Common myeloid progenitor, CD34-positive (primary cell): ENCODE measurements at regions not wholly inside any gene's neighbourhood (a gene's known extent, or its start where the extent isn't known, plus 50 kb on each side); places are given as distances from the start of the nearest gene placed in this dataset.

ENCODE experiments used
- CTCF ChIA-PET: fragments of 350-600 bp; sonication (Branson Sonifier 250); formaldehyde crosslinking; loops from one replicate; lab custom pipeline; 2021; ENCODE audit warnings: antibody characterized with exemption; lab: Charles Lee
- POLR2A ChIA-PET: fragments of 350-600 bp; sonication (Branson Sonifier 250); formaldehyde crosslinking; loops from one replicate; lab custom pipeline; 2021; ENCODE audit warnings: antibody characterized with exemption; lab: Charles Lee
- DNase-seq, 3 donors: peaks; one replicate each; pipeline versions ENCODE4 v3.0.0 to v3.0.0-alpha.2; 2013
- H3K27ac ChIP-seq, 2 experiments: 1 replicate in 1 of 2; 2 replicates in 1 of 2; pipeline ENCODE4 v1.7.0; 2013; ENCODE audit warnings: inconsistent platforms in 2 of 2, low read length in 2 of 2, mild to moderate bottlenecking in 2 of 2, low read depth in 1 of 2, moderate library complexity in 1 of 2; ENCODE audit not compliant: severe bottlenecking in 2 of 2, insufficient read depth in 1 of 2, poor library complexity in 1 of 2
- H3K27me3 ChIP-seq, 5 experiments: replicated peaks in 2 of 5; 1 replicate in 3 of 5; 2 replicates in 2 of 5; pipeline versions ENCODE4 v1.6.1 to v1.7.0; 2013; ENCODE audit warnings: low read length in 4 of 5, mild to moderate bottlenecking in 2 of 5, moderate library complexity in 2 of 5, inconsistent platforms in 1 of 5; ENCODE audit not compliant: insufficient read depth in 5 of 5, control insufficient read depth in 4 of 5
- H3K36me3 ChIP-seq, 4 experiments: 1 replicate in 2 of 4; 2 replicates in 2 of 4; pipeline versions ENCODE4 v1.6.1 to v1.7.0; 2013; ENCODE audit warnings: low read length in 3 of 4, control low read depth in 1 of 4, mild to moderate bottlenecking in 1 of 4; ENCODE audit not compliant: control insufficient read depth in 4 of 4, insufficient read depth in 4 of 4
- H3K4me1 ChIP-seq, 4 experiments: 1 replicate in 3 of 4; 2 replicates in 1 of 4; pipeline versions ENCODE4 v1.6.1 to v1.7.1; 2013; ENCODE audit warnings: low read length in 3 of 4, mild to moderate bottlenecking in 3 of 4, control low read depth in 1 of 4, inconsistent platforms in 1 of 4, moderate library complexity in 1 of 4; ENCODE audit not compliant: control insufficient read depth in 4 of 4, insufficient read depth in 4 of 4; ENCODE audit errors: control extremely low read depth in 1 of 4
- H3K4me3 ChIP-seq, 7 experiments: 1 replicate in 4 of 7; 2 replicates in 3 of 7; pipeline versions ENCODE4 v1.5.1 to v1.7.0; 2013; ENCODE audit warnings: mild to moderate bottlenecking in 7 of 7, low read length in 6 of 7, moderate library complexity in 6 of 7, inconsistent platforms in 2 of 7, low read depth in 2 of 7, control low read depth in 1 of 7; ENCODE audit not compliant: insufficient read depth in 4 of 7, control insufficient read depth in 1 of 7; ENCODE audit errors: extremely low read depth in 1 of 7
- H3K9me3 ChIP-seq, 5 experiments: 1 replicate in 4 of 5; 2 replicates in 1 of 5; pipeline versions ENCODE4 v1.6.1 to v1.7.1; 2013; ENCODE audit warnings: low read length in 4 of 5, mild to moderate bottlenecking in 2 of 5, inconsistent platforms in 1 of 5, low read depth in 1 of 5, moderate library complexity in 1 of 5; ENCODE audit not compliant: control insufficient read depth in 4 of 5, insufficient read depth in 2 of 5; ENCODE audit errors: control extremely low read depth in 1 of 5
- whole genome bisulfite sequencing: methylation state at CpG from one replicate; pipeline ENCODE4 v1.1.5; 2013; ENCODE audit not compliant: insufficient coverage; 5-methylcytosine and 5-hydroxymethylcytosine counted together

- POLR2A ChIA-PET = interaction anchor here (0.9 kb wide), 1 partner anchor 41 kb away, joined by 3 read pairs; no protein-coding TSS in a partner anchor
- CTCF ChIA-PET = interaction anchor here (1.1 to 9.1 kb wide), 4 partner anchors 11 to 315 kb away, joined by 3 to 88 read pairs (median 30); no protein-coding TSS in a partner anchor
- Histone ChIP-seq H3K9me3 (peaks cover 0 to 2% (median 0%) of the 10 kb centered on the region in 5 experiments), H3K36me3 (no peaks in the 10 kb centered on the region), H3K4me3 (no peak overlapping the region), H3K27ac (no peak overlapping the region), H3K27me3 (peaks cover 0 to 50% (median 9%) of the 10 kb centered on the region in 5 experiments), H3K4me1 (no peaks in the 10 kb centered on the region)
- WGBS = 60% methylated on average over 4 of the region's 5 CpGs
- no peak for DNase-seq
Measured at GRCh38 chr3:10762116-10762515, 53.9 kb upstream of the SLC6A11 start.

- ChIA-PET CTCF (interaction anchor here (1.1 to 9.1 kb wide), 4 partner anchors 10 to 314 kb away, joined by 3 to 88 read pairs (median 30); no protein-coding TSS in a partner anchor), POLR2A (no interaction called here)
- DNase-seq = no peak
- Histone ChIP-seq H3K9me3 (peaks cover 0 to 2% (median 0%) of the 10 kb centered on the region in 5 experiments), H3K36me3 (no peaks in the 10 kb centered on the region), H3K27ac (no peak overlapping the region), H3K4me3 (no peak overlapping the region), H3K27me3 (peaks cover 0 to 50% (median 9%) of the 10 kb centered on the region in 5 experiments), H3K4me1 (no peaks in the 10 kb centered on the region)
- WGBS = 85% methylated on average over 8 of the region's 9 CpGs
Measured at GRCh38 chr3:10762611-10763247, 53.3 kb upstream of the SLC6A11 start.

- Histone ChIP-seq H3K4me3 (no peak overlapping the region), H3K36me3 (no peaks in the 10 kb centered on the region), H3K9me3 (peaks cover 0 to 2% (median 0%) of the 10 kb centered on the region in 5 experiments), H3K4me1 (no peaks in the 10 kb centered on the region), H3K27me3 (peaks cover 0 to 50% (median 9%) of the 10 kb centered on the region in 5 experiments), H3K27ac (no peak overlapping the region)
- no peak for DNase-seq
- ChIA-PET POLR2A (no interaction called here), CTCF (interaction anchor here (1.0 to 7.2 kb wide), 2 partner anchors 98 to 297 kb away, joined by 3 to 54 read pairs; no protein-coding TSS in a partner anchor)
- WGBS = 97% methylated on average over 9 of the region's 9 CpGs
Measured at GRCh38 chr3:10763248-10763620, 52.8 kb upstream of the SLC6A11 start.

- ChIA-PET POLR2A (no interaction called here), CTCF (interaction anchor here (1.0 kb wide), 1 partner anchor 97 kb away, joined by 3 read pairs; no protein-coding TSS in a partner anchor)
- H3K4me1 ChIP-seq = no peaks in the 10 kb centered on the region
- WGBS = 92% methylated on average over 6 of the region's 10 CpGs
- peaks cover 0 to 2% (median 0%) of the 10 kb centered on the region in 5 experiments for H3K9me3 ChIP-seq
- no peak for DNase-seq
- H3K4me3 ChIP-seq = no peak overlapping the region
- H3K27ac ChIP-seq = no peak overlapping the region
- H3K27me3 ChIP-seq = peaks cover 0 to 50% (median 9%) of the 10 kb centered on the region in 5 experiments
- H3K36me3 ChIP-seq = no peaks in the 10 kb centered on the region
Measured at GRCh38 chr3:10763817-10764258, 52.2 kb upstream of the SLC6A11 start.

GRCh38 chr3:10764259-10765051 is 51.6 kb upstream of the SLC6A11 start:
- no peak overlapping the region for H3K4me3 ChIP-seq
- CTCF ChIA-PET = interaction anchor here (1.0 kb wide), 1 partner anchor 96 kb away, joined by 3 read pairs; no protein-coding TSS in a partner anchor
- 49% methylated on average over 32 of the region's 32 CpGs for WGBS
- DNase-seq = no peak
- no peak overlapping the region for H3K27ac ChIP-seq
- POLR2A ChIA-PET = no interaction called here
- H3K27me3 ChIP-seq = peaks cover 0 to 50% (median 9%) of the 10 kb centered on the region in 5 experiments
- peaks cover 0 to 2% (median 0%) of the 10 kb centered on the region in 5 experiments for H3K9me3 ChIP-seq
- H3K36me3 ChIP-seq = no peaks in the 10 kb centered on the region
- no peaks in the 10 kb centered on the region for H3K4me1 ChIP-seq

- Histone ChIP-seq H3K4me1 (no peaks in the 10 kb centered on the region), H3K27me3 (peaks cover 0 to 43% (median 8%) of the 10 kb centered on the region in 5 experiments), H3K9me3 (no peaks in the 10 kb centered on the region), H3K27ac (no peak overlapping the region), H3K36me3 (no peaks in the 10 kb centered on the region), H3K4me3 (no peak overlapping the region)
- DNase-seq = no peak
- 96% methylated on average over 3 of the region's 4 CpGs for WGBS
- ChIA-PET POLR2A (interaction anchor here (0.6 kb wide), 1 partner anchor 308 kb away, joined by 3 read pairs; no protein-coding TSS in a partner anchor), CTCF (interaction anchor here (1.0 kb wide), 1 partner anchor 10 kb away, joined by 4 read pairs; no protein-coding TSS in a partner anchor)
Measured at GRCh38 chr3:10766049-10766705, 49.9 kb upstream of the SLC6A11 start.
